Activated T-helper 1 cell treated with anti-CD3 and anti-CD28 coated beads, Interleukin-12 subunit alpha, Interleukin-12 subunit beta, Interleukin-2, Interleukin-4 antibody, amounts not matched to agents 30 ng/mL and 10 ng/mL and 1 ng/mL, durations not matched to agents 14 hours and 24 hours and 36 hours (primary cell): ENCODE measurements at regions not wholly inside any gene's neighbourhood (a gene's known extent, or its start where the extent isn't known, plus 50 kb on each side); places are given as distances from the start of the nearest gene placed in this dataset.
"Not testable (repeated sequence)": the region's sequence is repeated elsewhere in the genome, so short reads cannot be mapped to it uniquely, and the experiment has no call there.

ENCODE experiments used
- DNase-seq: peaks from one replicate; pipeline ENCODE4 v3.0.0; 2021; ENCODE audit warnings: low spot score
- H3K27ac Mint-ChIP-seq: one replicate; pipeline ENCODE4 v1.8.0; 2021; ENCODE audit warnings: mild to moderate bottlenecking, mixed read lengths
- H3K27me3 Mint-ChIP-seq: one replicate; pipeline ENCODE4 v1.8.0; 2022; ENCODE audit warnings: mild to moderate bottlenecking, moderate library complexity, mixed read lengths; ENCODE audit not compliant: insufficient read depth
- H3K36me3 Mint-ChIP-seq: one replicate; pipeline ENCODE4 v1.8.0; 2021; ENCODE audit warnings: low read depth, mixed read lengths
- H3K4me1 Mint-ChIP-seq: one replicate; pipeline ENCODE4 v1.8.0; 2021; ENCODE audit warnings: low read depth, mixed read lengths
- H3K4me3 Mint-ChIP-seq: one replicate; pipeline ENCODE4 v1.8.0; 2021; ENCODE audit warnings: mild to moderate bottlenecking, moderate library complexity, mixed read lengths
- H3K9me3 Mint-ChIP-seq: one replicate; pipeline ENCODE4 v1.8.0; 2021; ENCODE audit warnings: mixed read lengths
- intact Hi-C: fragments of 100-400 bp; cut with micrococcal nuclease; formaldehyde crosslinking; loops from one replicate; pipeline ENCODE4 v1.15.1; 2024

- intact Hi-C loops, result no loop called here
- Mint-ChIP-seq H3K4me1 (no peaks in the 10 kb centered on the region), H3K9me3 (no peaks in the 10 kb centered on the region), H3K27ac (no peak overlapping the region), H3K27me3 (no peaks in the 10 kb centered on the region), H3K36me3 (no peaks in the 10 kb centered on the region), H3K4me3 (no peak overlapping the region)
- DNase-seq, result no peak
These were observed 288.9 kb downstream of the ZBBX start for GRCh38 chr3:167091226-167091625.

- intact Hi-C loops, result no loop called here
- Mint-ChIP-seq H3K27me3 (no peaks in the 10 kb centered on the region), H3K36me3 (no peaks in the 10 kb centered on the region), H3K9me3 (no peaks in the 10 kb centered on the region), H3K4me1 (no peaks in the 10 kb centered on the region), H3K4me3 (no peak overlapping the region), H3K27ac (no peak overlapping the region)
- no peak for DNase-seq
These were observed 295.6 kb downstream of the ZBBX start for GRCh38 chr3:167084545-167084944.

GRCh38 chr3:167078070-167078622, 302.0 kb downstream of the ZBBX start:
- no peaks in the 10 kb centered on the region for H3K27me3 Mint-ChIP-seq
- H3K4me1 Mint-ChIP-seq, result no peaks in the 10 kb centered on the region
- no peak for DNase-seq
- no peak overlapping the region for H3K27ac Mint-ChIP-seq
- intact Hi-C loops, result no loop called here
- H3K4me3 Mint-ChIP-seq, result no peak overlapping the region
- no peaks in the 10 kb centered on the region for H3K36me3 Mint-ChIP-seq
- no peaks in the 10 kb centered on the region for H3K9me3 Mint-ChIP-seq

- H3K9me3 Mint-ChIP-seq, result no peaks in the 10 kb centered on the region
- H3K27ac Mint-ChIP-seq, result no peak overlapping the region
- H3K36me3 Mint-ChIP-seq, result no peaks in the 10 kb centered on the region
- no peak overlapping the region for H3K4me3 Mint-ChIP-seq
- no peaks in the 10 kb centered on the region for H3K27me3 Mint-ChIP-seq
- intact Hi-C loops, result no loop called here
- DNase-seq, result no peak
- no peaks in the 10 kb centered on the region for H3K4me1 Mint-ChIP-seq
These were observed 312.3 kb downstream of the ZBBX start for GRCh38 chr3:167067787-167068161.

- intact Hi-C loops, result no loop called here
- Mint-ChIP-seq H3K27me3 (no peaks in the 10 kb centered on the region), H3K9me3 (no peaks in the 10 kb centered on the region), H3K27ac (no peak overlapping the region), H3K36me3 (no peaks in the 10 kb centered on the region), H3K4me1 (no peaks in the 10 kb centered on the region), H3K4me3 (no peak overlapping the region)
- DNase-seq, result no peak
These were observed 312.9 kb downstream of the ZBBX start for GRCh38 chr3:167066977-167067786.

- Mint-ChIP-seq H3K27ac (no peak overlapping the region), H3K36me3 (no peaks in the 10 kb centered on the region), H3K4me1 (no peaks in the 10 kb centered on the region), H3K27me3 (no peaks in the 10 kb centered on the region), H3K9me3 (peaks cover 10% of the 10 kb centered on the region), H3K4me3 (no peak overlapping the region)
- no peak for DNase-seq
- intact Hi-C loops, result no loop called here
These were observed 322.5 kb downstream of the ZBBX start for GRCh38 chr3:167057581-167057980.

GRCh38 chr3:167054926-167055325, 325.2 kb downstream of the ZBBX start:
- no peaks in the 10 kb centered on the region for H3K36me3 Mint-ChIP-seq
- H3K27me3 Mint-ChIP-seq, result no peaks in the 10 kb centered on the region
- H3K27ac Mint-ChIP-seq, result no peak overlapping the region
- H3K4me3 Mint-ChIP-seq, result no peak overlapping the region
- H3K9me3 Mint-ChIP-seq, result peaks cover 9% of the 10 kb centered on the region
- DNase-seq, result no peak
- H3K4me1 Mint-ChIP-seq, result no peaks in the 10 kb centered on the region
- intact Hi-C loops, result no loop called here

GRCh38 chr3:167051421-167051820, 328.7 kb downstream of the ZBBX start:
- Mint-ChIP-seq H3K36me3 (no peaks in the 10 kb centered on the region), H3K4me3 (no peak overlapping the region), H3K27ac (no peak overlapping the region), H3K4me1 (no peaks in the 10 kb centered on the region), H3K9me3 (peaks cover 4% of the 10 kb centered on the region), H3K27me3 (no peaks in the 10 kb centered on the region)
- intact Hi-C loops, result no loop called here
- no peak for DNase-seq

- H3K27ac Mint-ChIP-seq, result no peak overlapping the region
- H3K9me3 Mint-ChIP-seq, result no peaks in the 10 kb centered on the region
- no peak overlapping the region for H3K4me3 Mint-ChIP-seq
- no peaks in the 10 kb centered on the region for H3K4me1 Mint-ChIP-seq
- H3K27me3 Mint-ChIP-seq, result no peaks in the 10 kb centered on the region
- no peak for DNase-seq
- no peaks in the 10 kb centered on the region for H3K36me3 Mint-ChIP-seq
- intact Hi-C loops, result no loop called here
These were observed 346.2 kb downstream of the ZBBX start for GRCh38 chr3:167033866-167034265.

- intact Hi-C loops, result no loop called here
These were observed 347.7 kb downstream of the ZBBX start for GRCh38 chr3:167032267-167032876.

GRCh38 chr3:167031364-167032049, 348.6 kb downstream of the ZBBX start:
- Mint-ChIP-seq H3K4me3 (no peak overlapping the region), H3K27me3 (no peaks in the 10 kb centered on the region), H3K27ac (no peak overlapping the region), H3K36me3 (no peaks in the 10 kb centered on the region), H3K9me3 (no peaks in the 10 kb centered on the region), H3K4me1 (no peaks in the 10 kb centered on the region)
- intact Hi-C loops, result no loop called here
- no peak for DNase-seq

More at GRCh38 chr3:167032267-167032876, 347.7 kb downstream of the ZBBX start:
- H3K4me3 Mint-ChIP-seq, result no peak overlapping the region
- no peaks in the 10 kb centered on the region for H3K36me3 Mint-ChIP-seq
- H3K9me3 Mint-ChIP-seq, result no peaks in the 10 kb centered on the region
- H3K27me3 Mint-ChIP-seq, result no peaks in the 10 kb centered on the region
- DNase-seq, result no peak
- no peaks in the 10 kb centered on the region for H3K4me1 Mint-ChIP-seq
- no peak overlapping the region for H3K27ac Mint-ChIP-seq

- H3K27me3 Mint-ChIP-seq, result no peaks in the 10 kb centered on the region
- H3K36me3 Mint-ChIP-seq, result no peaks in the 10 kb centered on the region
- no peak for DNase-seq
- H3K4me3 Mint-ChIP-seq, result no peak overlapping the region
- H3K9me3 Mint-ChIP-seq, result no peaks in the 10 kb centered on the region
- intact Hi-C loops, result no loop called here
- no peak overlapping the region for H3K27ac Mint-ChIP-seq
- H3K4me1 Mint-ChIP-seq, result no peaks in the 10 kb centered on the region
These were observed 349.9 kb downstream of the ZBBX start for GRCh38 chr3:167030082-167030725.

GRCh38 chr3:167019503-167019902, 360.6 kb downstream of the ZBBX start:
- intact Hi-C loops, H3K9me3 Mint-ChIP-seq, DNase-seq, H3K36me3 Mint-ChIP-seq, H3K4me1 Mint-ChIP-seq, H3K27me3 Mint-ChIP-seq, H3K4me3 Mint-ChIP-seq, H3K27ac Mint-ChIP-seq: not testable (repeated sequence)
